Naive thymus-derived CD8-positive, alpha-beta T cell (primary cell): ENCODE measurements at regions not wholly inside any gene's neighbourhood (a gene's known extent, or its start where the extent isn't known, plus 50 kb on each side); places are given as distances from the start of the nearest gene placed in this dataset.

Source experiments
- ATAC-seq, 2 donors: fragments of 150-1000 bp; cut with Tn5 transposase in 1 of 2; sonication (Bioruptor Pico), chemical (Tn5 transposase) in 1 of 2; 1 replicate in 1 of 2; 2 replicates in 1 of 2; pipeline ENCODE4 v1.10.0; 2021; ENCODE audit warnings: mild to moderate bottlenecking in 2 of 2, moderate library complexity in 2 of 2
- POLR2A ChIA-PET: fragments of 350-600 bp; sonication (Branson Sonifier 250); formaldehyde crosslinking; loops from one replicate; lab custom pipeline; 2021; ENCODE audit warnings: antibody characterized with exemption; lab: Charles Lee
- DNase-seq, 10 donors: peaks; one replicate each; pipeline versions ENCODE4 v3.0.0 to v3.0.0-alpha.2; 2020 to 2022
- H3K27ac Mint-ChIP-seq, 10 donors: one replicate each; pipeline ENCODE4 v1.8.0; 2020 to 2022; ENCODE audit warnings: mild to moderate bottlenecking in 10 of 10, mixed read lengths in 10 of 10, moderate library complexity in 4 of 10, inconsistent platforms in 1 of 10
- H3K27me3 Mint-ChIP-seq, 5 donors: one replicate each; pipeline ENCODE4 v1.8.0; 2021 to 2022; ENCODE audit warnings: mixed read lengths in 5 of 5
- H3K36me3 Mint-ChIP-seq, 3 donors: one replicate each; pipeline ENCODE4 v1.8.0; 2020 to 2022; ENCODE audit warnings: mixed read lengths in 3 of 3, mild to moderate bottlenecking in 2 of 3, inconsistent platforms in 1 of 3
- H3K4me1 Mint-ChIP-seq, 4 donors: one replicate each; pipeline ENCODE4 v1.8.0; 2021 to 2022; ENCODE audit warnings: mixed read lengths in 4 of 4
- H3K4me3 Mint-ChIP-seq, 10 donors: one replicate each; pipeline ENCODE4 v1.8.0; 2020 to 2022; ENCODE audit warnings: mild to moderate bottlenecking in 10 of 10, mixed read lengths in 10 of 10, moderate library complexity in 6 of 10, inconsistent platforms in 1 of 10
- H3K9me3 Mint-ChIP-seq, 9 donors: one replicate each; pipeline ENCODE4 v1.8.0; 2020 to 2022; ENCODE audit warnings: mixed read lengths in 9 of 9, mild to moderate bottlenecking in 3 of 9, inconsistent platforms in 1 of 9, moderate library complexity in 1 of 9

DNA sequence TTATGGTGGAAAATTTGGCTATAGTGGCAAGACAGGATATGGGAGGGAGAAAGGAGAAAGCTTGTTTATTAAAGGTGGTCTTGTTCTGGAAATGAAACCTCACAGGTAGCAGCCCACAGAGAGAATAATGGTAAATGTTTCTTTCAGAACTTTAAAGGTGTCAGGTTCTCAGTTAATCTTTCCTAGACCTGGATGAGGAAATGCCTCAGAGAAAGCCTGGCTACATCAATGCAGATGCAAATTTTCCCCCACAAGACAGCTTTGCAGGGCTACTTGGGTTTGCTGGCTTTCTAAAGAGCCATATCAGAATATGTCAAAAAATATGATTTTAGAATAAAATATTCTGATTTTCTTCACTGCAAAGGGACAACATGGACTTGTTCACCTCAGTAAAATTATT lies 715.0 kb downstream of the FAM133A start:
- Mint-ChIP-seq H3K27me3 (no peaks in the 10 kb centered on the region), H3K27ac (no peak overlapping the region), H3K36me3 (no peaks in the 10 kb centered on the region), H3K9me3 (peaks cover 0 to 30% (median 5%) of the 10 kb centered on the region in 9 donors), H3K4me1 (no peaks in the 10 kb centered on the region), H3K4me3 (no peak overlapping the region)
- DNase-seq (no peak), ATAC-seq (no peak)
- POLR2A ChIA-PET = no interaction called here

DNA sequence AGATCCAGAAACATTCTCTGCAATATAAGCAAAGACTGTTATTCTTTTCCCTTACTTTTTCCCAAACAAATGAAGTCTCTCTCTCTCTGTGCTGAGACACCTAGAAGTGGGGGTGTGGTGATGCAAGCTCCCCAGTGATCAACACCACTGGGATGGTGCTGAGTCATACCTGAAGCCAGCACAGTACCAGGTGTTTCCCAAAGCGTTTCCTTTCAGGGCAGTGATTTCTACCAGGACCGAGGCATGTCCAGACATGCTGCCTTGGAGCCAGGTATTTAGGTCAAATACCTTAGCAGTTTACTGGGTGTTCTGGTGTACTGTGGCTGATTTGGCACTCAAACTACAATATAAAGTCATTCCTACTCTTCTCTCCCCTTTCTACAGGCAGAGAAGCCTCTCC lies 726.5 kb downstream of the FAM133A start:
- H3K4me1 Mint-ChIP-seq = no peaks in the 10 kb centered on the region
- DNase-seq (no peak), ATAC-seq (no peak)
- H3K4me3 Mint-ChIP-seq = no peak overlapping the region
- no peaks in the 10 kb centered on the region for H3K27me3 Mint-ChIP-seq
- H3K9me3 Mint-ChIP-seq = peaks cover 0 to 22% (median 3%) of the 10 kb centered on the region in 9 donors
- H3K36me3 Mint-ChIP-seq = no peaks in the 10 kb centered on the region
- POLR2A ChIA-PET = no interaction called here
- H3K27ac Mint-ChIP-seq = no peak overlapping the region

- POLR2A ChIA-PET = no interaction called here
- ATAC-seq = no peak
- DNase-seq = no peak
- Mint-ChIP-seq H3K4me1 (no peaks in the 10 kb centered on the region), H3K27ac (no peak overlapping the region), H3K4me3 (no peak overlapping the region), H3K27me3 (no peaks in the 10 kb centered on the region), H3K36me3 (no peaks in the 10 kb centered on the region), H3K9me3 (peaks cover 0 to 22% (median 3%) of the 10 kb centered on the region in 9 donors)
Observed at GRCh38 chrX:94401426-94401825, 727.4 kb downstream of the FAM133A start.

- no peaks in the 10 kb centered on the region for H3K36me3 Mint-ChIP-seq
- H3K27ac Mint-ChIP-seq = no peak overlapping the region
- no peaks in the 10 kb centered on the region for H3K27me3 Mint-ChIP-seq
- H3K9me3 Mint-ChIP-seq = peaks cover 0 to 10% (median 0%) of the 10 kb centered on the region in 9 donors
- no peak overlapping the region for H3K4me3 Mint-ChIP-seq
- DNase-seq = no peak
- POLR2A ChIA-PET = no interaction called here
- H3K4me1 Mint-ChIP-seq = no peaks in the 10 kb centered on the region
- no peak for ATAC-seq
Observed at GRCh38 chrX:94414746-94415145, 740.7 kb downstream of the FAM133A start.

- H3K4me1 Mint-ChIP-seq = no peaks in the 10 kb centered on the region
- DNase-seq (no peak), ATAC-seq (no peak)
- H3K36me3 Mint-ChIP-seq = no peaks in the 10 kb centered on the region
- POLR2A ChIA-PET = no interaction called here
- H3K4me3 Mint-ChIP-seq = no peak overlapping the region
- H3K27me3 Mint-ChIP-seq = peaks cover 0 to 1% (median 0%) of the 10 kb centered on the region in 5 donors
- H3K27ac Mint-ChIP-seq = no peak overlapping the region
- H3K9me3 Mint-ChIP-seq = peaks cover 0 to 10% (median 2%) of the 10 kb centered on the region in 9 donors
Observed at GRCh38 chrX:94418065-94418464, 744.1 kb downstream of the FAM133A start.

GRCh38 chrX:94424456-94424855 lies 750.5 kb downstream of the FAM133A start:
- H3K27me3 Mint-ChIP-seq = peaks cover 0 to 1% (median 0%) of the 10 kb centered on the region in 5 donors
- H3K27ac Mint-ChIP-seq = no peak overlapping the region
- POLR2A ChIA-PET = no interaction called here

DNA sequence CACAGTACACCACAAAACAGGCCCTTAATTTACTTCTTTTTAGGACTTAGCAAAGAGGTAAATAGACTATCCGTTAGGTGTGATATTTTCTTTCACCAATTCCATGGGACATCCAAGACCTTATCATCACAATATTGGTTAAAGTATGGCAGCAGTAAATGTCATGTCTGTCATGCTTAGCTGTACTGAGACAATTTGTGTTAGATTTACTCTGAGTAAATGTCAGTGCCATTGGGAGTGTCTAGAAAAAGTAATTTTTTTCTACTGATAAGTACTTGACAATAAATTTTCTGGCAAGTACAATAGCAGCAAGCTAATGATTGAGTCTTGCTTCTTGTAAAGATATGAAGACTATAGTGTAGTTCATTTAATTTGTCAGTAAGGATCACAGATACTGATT lies 756.1 kb downstream of the FAM133A start:
- Mint-ChIP-seq H3K36me3 (no peaks in the 10 kb centered on the region), H3K27ac (no peak overlapping the region), H3K4me3 (no peak overlapping the region), H3K9me3 (peaks cover 0 to 3% (median 0%) of the 10 kb centered on the region in 9 donors), H3K27me3 (no peaks in the 10 kb centered on the region), H3K4me1 (no peaks in the 10 kb centered on the region)
- no peak for ATAC-seq
- DNase-seq = no peak
- POLR2A ChIA-PET = no interaction called here

More at GRCh38 chrX:94424456-94424855, 750.5 kb downstream of the FAM133A start:
- Mint-ChIP-seq H3K4me1 (no peaks in the 10 kb centered on the region), H3K9me3 (peaks cover 0 to 7% (median 0%) of the 10 kb centered on the region in 9 donors), H3K36me3 (no peaks in the 10 kb centered on the region), H3K4me3 (no peak overlapping the region)
- no peak for ATAC-seq
- DNase-seq = no peak

DNA sequence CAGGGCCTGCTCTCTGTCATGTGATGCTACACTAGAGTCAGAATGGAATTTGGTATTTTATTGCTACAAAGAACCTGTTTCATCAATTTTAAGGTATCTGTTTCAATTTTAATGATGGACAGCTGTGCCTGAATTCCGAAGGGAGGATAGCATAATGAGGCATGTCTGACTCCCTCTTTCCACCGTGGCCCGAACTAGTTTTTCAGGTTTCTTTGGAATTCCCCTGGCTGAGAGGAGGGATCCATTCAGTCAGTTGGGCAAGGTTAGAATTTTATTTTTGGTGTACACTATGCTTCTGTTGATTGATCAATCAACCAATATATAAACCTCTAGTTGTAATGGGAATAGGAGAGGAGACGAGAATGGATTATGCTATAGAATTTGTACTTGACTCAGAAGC lies 761.8 kb downstream of the FAM133A start:
- Mint-ChIP-seq H3K4me1 (no peaks in the 10 kb centered on the region), H3K36me3 (peaks cover 0 to 4% (median 0%) of the 10 kb centered on the region in 3 donors), H3K27ac (no peak overlapping the region), H3K27me3 (no peaks in the 10 kb centered on the region), H3K9me3 (peaks cover 0 to 28% (median 6%) of the 10 kb centered on the region in 9 donors), H3K4me3 (no peak overlapping the region)
- DNase-seq = no peak
- ATAC-seq = no peak
- POLR2A ChIA-PET = no interaction called here

DNA sequence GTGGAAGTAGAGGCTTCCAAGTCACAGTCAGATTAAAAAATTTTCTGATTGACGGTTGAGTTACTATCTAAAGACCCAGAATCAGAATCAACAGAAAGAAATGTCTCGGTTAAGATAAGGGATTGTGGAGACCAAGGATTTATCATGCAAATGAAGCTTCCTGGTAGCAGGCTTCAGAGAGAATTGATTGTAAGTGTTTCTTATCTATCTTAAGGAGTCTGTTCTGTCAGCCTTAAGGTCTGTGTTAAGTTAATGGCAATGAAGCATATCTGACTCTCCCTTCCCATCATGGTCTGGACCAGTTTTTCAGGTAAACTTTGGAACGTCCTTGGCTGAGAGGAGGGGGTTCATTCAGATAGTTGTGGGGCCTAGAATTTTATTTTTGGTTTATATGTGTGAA lies 780.2 kb downstream of the FAM133A start:
- DNase-seq (no peak), ATAC-seq (no peak)
- Mint-ChIP-seq H3K36me3 (no peaks in the 10 kb centered on the region), H3K4me3 (no peak overlapping the region), H3K27ac (no peak overlapping the region), H3K9me3 (peaks cover 0 to 5% (median 0%) of the 10 kb centered on the region in 9 donors), H3K27me3 (no peaks in the 10 kb centered on the region), H3K4me1 (no peaks in the 10 kb centered on the region)
- POLR2A ChIA-PET = no interaction called here

DNA sequence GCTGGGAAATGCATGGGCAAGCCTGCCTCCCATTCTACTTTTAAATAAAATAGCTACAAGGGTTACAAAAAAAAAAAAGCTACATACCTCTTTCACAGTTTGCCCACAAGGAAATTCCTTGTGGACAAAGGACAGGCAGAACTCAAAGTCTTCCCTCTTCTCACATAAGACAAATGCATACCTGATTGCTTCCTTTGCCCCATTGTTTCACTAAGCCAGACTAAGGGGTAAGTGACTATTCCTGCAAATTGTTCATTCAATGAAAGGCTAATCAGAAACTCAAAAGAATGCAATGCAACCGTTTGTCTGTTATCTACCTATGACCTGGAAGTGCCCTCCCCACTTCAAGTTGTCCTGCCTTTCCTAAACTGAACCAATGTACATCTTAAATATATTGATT lies 780.6 kb downstream of the FAM133A start:
- no peak for ATAC-seq
- Mint-ChIP-seq H3K36me3 (no peaks in the 10 kb centered on the region), H3K9me3 (peaks cover 0 to 5% (median 0%) of the 10 kb centered on the region in 9 donors), H3K27me3 (no peaks in the 10 kb centered on the region), H3K4me1 (no peaks in the 10 kb centered on the region), H3K4me3 (no peak overlapping the region), H3K27ac (no peak overlapping the region)
- POLR2A ChIA-PET = no interaction called here
- DNase-seq = no peak

GRCh38 chrX:94455782-94456181 lies 781.8 kb downstream of the FAM133A start:
- H3K4me1 Mint-ChIP-seq = no peaks in the 10 kb centered on the region
- H3K9me3 Mint-ChIP-seq = peaks cover 0 to 2% (median 0%) of the 10 kb centered on the region in 9 donors
- DNase-seq = no peak
- no peaks in the 10 kb centered on the region for H3K36me3 Mint-ChIP-seq
- no peak for ATAC-seq
- POLR2A ChIA-PET = no interaction called here
- H3K4me3 Mint-ChIP-seq = no peak overlapping the region
- no peak overlapping the region for H3K27ac Mint-ChIP-seq
- no peaks in the 10 kb centered on the region for H3K27me3 Mint-ChIP-seq

- Mint-ChIP-seq H3K27me3 (no peaks in the 10 kb centered on the region), H3K27ac (no peak overlapping the region), H3K4me3 (no peak overlapping the region), H3K4me1 (no peaks in the 10 kb centered on the region), H3K9me3 (peaks cover 0 to 7% (median 0%) of the 10 kb centered on the region in 9 donors), H3K36me3 (no peaks in the 10 kb centered on the region)
- no peak for ATAC-seq
- DNase-seq = no peak
- POLR2A ChIA-PET = no interaction called here
Observed at GRCh38 chrX:94492541-94492940, 818.5 kb downstream of the FAM133A start.

- POLR2A ChIA-PET = no interaction called here
- ATAC-seq = no peak
- Mint-ChIP-seq H3K36me3 (no peaks in the 10 kb centered on the region), H3K27me3 (no peaks in the 10 kb centered on the region), H3K4me3 (no peak overlapping the region), H3K9me3 (peaks cover 0 to 7% (median 0%) of the 10 kb centered on the region in 9 donors), H3K27ac (no peak overlapping the region), H3K4me1 (no peaks in the 10 kb centered on the region)
- no peak for DNase-seq
Observed at GRCh38 chrX:94493405-94493804, 819.4 kb downstream of the FAM133A start.

- Mint-ChIP-seq H3K4me1 (no peaks in the 10 kb centered on the region), H3K4me3 (no peak overlapping the region), H3K27me3 (no peaks in the 10 kb centered on the region), H3K9me3 (peaks cover 0 to 4% (median 0%) of the 10 kb centered on the region in 9 donors), H3K36me3 (no peaks in the 10 kb centered on the region), H3K27ac (no peak overlapping the region)
- no peak for DNase-seq
- POLR2A ChIA-PET = no interaction called here
- ATAC-seq = no peak
Observed at GRCh38 chrX:94511564-94511963, 837.6 kb downstream of the FAM133A start.
